HEK293 (cell line): ENCODE measurements at regions not wholly inside any gene's neighbourhood (a gene's known extent, or its start where the extent isn't known, plus 50 kb on each side); places are given as distances from the start of the nearest gene placed in this dataset.

Experiments
- CTCF ChIA-PET: fragments of 350-600 bp; formaldehyde crosslinking; extraction: SDS; loops from one replicate; lab custom pipeline; 2021; ENCODE audit warnings: antibody characterized with exemption; lab: Yijun Ruan, JAX
- POLR2A ChIA-PET: fragments of 300-600 bp; formaldehyde crosslinking; extraction: SDS; loops from one replicate; lab custom pipeline; 2020; ENCODE audit warnings: antibody characterized with exemption, inconsistent platforms; lab: Yijun Ruan, JAX
- H3K27ac ChIP-seq: fragments of 200-500 bp; sonication (Bioruptor generic); 2 replicates; pipeline ENCODE4 v1.5.1; 2014; ENCODE audit warnings: low read depth, low read length, control low read depth, inconsistent platforms; ENCODE audit errors: extremely low read depth
- H3K36me3 ChIP-seq, 2 experiments: fragments of 200-500 bp in 1 of 2; sonication (Bioruptor generic) in 1 of 2; 1 replicate in 1 of 2; 2 replicates in 1 of 2; pipeline ENCODE4 v1.5.1; 2014 to 2017; ENCODE audit warnings: inconsistent platforms in 2 of 2, low read length in 2 of 2; ENCODE audit not compliant: control insufficient read depth in 2 of 2, insufficient read depth in 1 of 2
- H3K4me1 ChIP-seq: fragments of 200-500 bp; sonication (Bioruptor generic); 2 replicates; pipeline ENCODE4 v1.5.1; 2014; ENCODE audit warnings: mild to moderate bottlenecking, low read length, inconsistent platforms; ENCODE audit not compliant: control insufficient read depth, insufficient read depth
- H3K4me3 ChIP-seq: 2 replicates; pipeline ENCODE4 v1.5.1; 2011; ENCODE audit warnings: low read depth, mild to moderate bottlenecking, control low read depth, low read length, moderate library complexity
- H3K9me3 ChIP-seq: fragments of 200-500 bp; sonication (Bioruptor generic); 2 replicates; pipeline ENCODE4 v1.5.1; 2014; ENCODE audit warnings: low read depth, low read length, inconsistent platforms; ENCODE audit not compliant: control insufficient read depth, insufficient read depth
- EGR2 ChIP-seq: fragments of 450-650 bp; formaldehyde crosslinking; IDR thresholded peaks from 2 replicates; pipeline ENCODE4 v1.5.1; 2016; ENCODE audit warnings: low read depth, missing biosample characterization, missing genetic modification characterization
- GLI4 ChIP-seq: fragments of 450-650 bp; formaldehyde crosslinking; IDR thresholded peaks from 2 replicates; pipeline ENCODE4 v1.5.1; 2016; ENCODE audit warnings: missing biosample characterization, missing genetic modification characterization
- IKZF3 ChIP-seq: fragments of 450-650 bp; IDR thresholded peaks from 2 replicates; pipeline ENCODE4 v1.5.0; 2018; ENCODE audit warnings: missing biosample characterization, mild to moderate bottlenecking, missing genetic modification characterization, moderate library complexity
- KLF16 ChIP-seq: fragments of 450-650 bp; formaldehyde crosslinking; IDR thresholded peaks from 2 replicates; pipeline ENCODE4 v1.5.1; 2017; ENCODE audit warnings: missing biosample characterization, missing genetic modification characterization
- OSR2 ChIP-seq: fragments of 450-650 bp; formaldehyde crosslinking; IDR thresholded peaks from 2 replicates; pipeline ENCODE4 v1.5.1; 2016; ENCODE audit warnings: missing biosample characterization, missing genetic modification characterization
- OVOL3 ChIP-seq: fragments of 450-650 bp; formaldehyde crosslinking; IDR thresholded peaks from 2 replicates; pipeline ENCODE4 v1.5.1; 2016; ENCODE audit warnings: missing biosample characterization, missing genetic modification characterization
- SCRT1 ChIP-seq: fragments of 450-650 bp; formaldehyde crosslinking; IDR thresholded peaks from 2 replicates; pipeline ENCODE4 v1.5.1; 2016; ENCODE audit warnings: missing biosample characterization, missing genetic modification characterization, borderline replicate concordance
- SP3 ChIP-seq: fragments of 450-650 bp; formaldehyde crosslinking; IDR thresholded peaks from 2 replicates; pipeline ENCODE4 v1.5.1; 2016; ENCODE audit warnings: missing biosample characterization, missing genetic modification characterization
- ZNF157 ChIP-seq: fragments of 450-650 bp; formaldehyde crosslinking; IDR thresholded peaks from 2 replicates; pipeline ENCODE4 v1.5.1; 2016; ENCODE audit warnings: missing biosample characterization, missing genetic modification characterization
- ZNF169 ChIP-seq: fragments of 450-650 bp; formaldehyde crosslinking; IDR thresholded peaks from 2 replicates; pipeline ENCODE4 v1.5.1; 2016; ENCODE audit warnings: missing biosample characterization, missing genetic modification characterization
- ZNF239 ChIP-seq: fragments of 450-650 bp; formaldehyde crosslinking; IDR thresholded peaks from 2 replicates; pipeline ENCODE4 v1.5.1; 2016; ENCODE audit warnings: missing biosample characterization, missing genetic modification characterization
- ZNF341 ChIP-seq: fragments of 450-650 bp; formaldehyde crosslinking; IDR thresholded peaks from 2 replicates; pipeline ENCODE4; 2016; ENCODE audit warnings: low read depth, missing biosample characterization, missing genetic modification characterization
- ZNF350 ChIP-seq: fragments of 450-650 bp; formaldehyde crosslinking; IDR thresholded peaks from 2 replicates; pipeline ENCODE4 v1.5.0; 2017; ENCODE audit warnings: missing biosample characterization, mild to moderate bottlenecking, missing genetic modification characterization
- ZNF48 ChIP-seq: fragments of 450-650 bp; formaldehyde crosslinking; IDR thresholded peaks from 2 replicates; pipeline ENCODE4 v1.5.1; 2016; ENCODE audit warnings: missing biosample characterization, missing genetic modification characterization
- ZNF548 ChIP-seq: fragments of 450-650 bp; formaldehyde crosslinking; IDR thresholded peaks from 2 replicates; pipeline ENCODE4 v1.5.1; 2016; ENCODE audit warnings: missing biosample characterization, missing genetic modification characterization
- ZNF555 ChIP-seq: fragments of 450-650 bp; formaldehyde crosslinking; conservative IDR thresholded peaks from 2 replicates; pipeline ENCODE4 v1.5.1; 2017; ENCODE audit warnings: missing biosample characterization, mild to moderate bottlenecking, missing genetic modification characterization, inconsistent platforms
- ZNF560 ChIP-seq: fragments of 450-650 bp; formaldehyde crosslinking; IDR thresholded peaks from 2 replicates; pipeline ENCODE4 v1.5.1; 2017; ENCODE audit warnings: missing biosample characterization, missing genetic modification characterization, borderline replicate concordance
- ZNF585B ChIP-seq: fragments of 450-650 bp; formaldehyde crosslinking; IDR thresholded peaks from 2 replicates; pipeline ENCODE4 v1.5.1; 2016; ENCODE audit warnings: missing biosample characterization, missing genetic modification characterization
- ZNF670 ChIP-seq: fragments of 450-650 bp; formaldehyde crosslinking; IDR thresholded peaks from 2 replicates; pipeline ENCODE4 v1.5.1; 2016; ENCODE audit warnings: missing biosample characterization, missing genetic modification characterization, low read depth
- ZNF76 ChIP-seq: fragments of 450-650 bp; formaldehyde crosslinking; IDR thresholded peaks from 2 replicates; pipeline ENCODE4; 2016; ENCODE audit warnings: low read depth, missing biosample characterization, missing genetic modification characterization, borderline replicate concordance
- ZNF830 ChIP-seq: fragments of 450-650 bp; IDR thresholded peaks from 2 replicates; pipeline ENCODE4 v1.5.0; 2018; ENCODE audit warnings: missing biosample characterization, missing genetic modification characterization, low read depth, mild to moderate bottlenecking, moderate library complexity
- ZSCAN4 ChIP-seq: fragments of 450-650 bp; formaldehyde crosslinking; IDR thresholded peaks from 2 replicates; pipeline ENCODE4 v1.5.1; 2017; ENCODE audit warnings: missing biosample characterization, missing genetic modification characterization
- TF ChIP-seq, protein P1 (sequence below): fragments of 450-650 bp; formaldehyde crosslinking; IDR thresholded peaks from 2 replicates; pipeline ENCODE4 v1.5.1; 2016; ENCODE audit warnings: missing biosample characterization, missing genetic modification characterization
- TF ChIP-seq, protein P2 (sequence below): fragments of 450-650 bp; formaldehyde crosslinking; IDR thresholded peaks from 2 replicates; pipeline ENCODE4 v1.5.1; 2016; ENCODE audit warnings: missing biosample characterization, missing genetic modification characterization

- H3K4me1 ChIP-seq: no peaks in the 10 kb centered on the region
- CTCF ChIA-PET: no interaction called here
- H3K9me3 ChIP-seq: no peaks in the 10 kb centered on the region
- no peak overlapping the region for H3K4me3 ChIP-seq
- no peak for TF ChIP-seq ZNF76 (tag by site-specific recombination)
- TF ChIP-seq IKZF3 (tag by site-specific recombination): no peak
- TF ChIP-seq, protein P1, sequence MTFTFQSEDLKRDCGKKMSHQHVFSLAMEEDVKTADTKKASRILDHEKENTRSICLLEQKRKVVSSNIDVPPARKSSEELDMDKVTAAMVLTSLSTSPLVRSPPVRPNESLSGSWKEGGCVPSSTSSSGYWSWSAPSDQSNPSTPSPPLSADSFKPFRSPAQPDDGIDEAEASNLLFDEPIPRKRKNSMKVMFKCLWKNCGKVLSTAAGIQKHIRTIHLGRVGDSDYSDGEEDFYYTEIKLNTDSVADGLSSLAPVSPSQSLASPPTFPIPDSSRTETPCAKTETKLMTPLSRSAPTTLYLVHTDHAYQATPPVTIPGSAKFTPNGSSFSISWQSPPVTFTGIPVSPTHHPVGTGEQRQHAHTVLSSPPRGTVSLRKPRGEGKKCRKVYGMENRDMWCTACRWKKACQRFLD: no peak
- no peak for TF ChIP-seq ZNF585B (tag by site-specific recombination)
- TF ChIP-seq, all 188 proteins: peak for 0
- POLR2A ChIA-PET: no interaction called here
- Histone ChIP-seq H3K36me3 (no peaks in the 10 kb centered on the region), H3K27ac (no peak overlapping the region)
Measured at GRCh38 chr1:36729716-36730510, 247.2 kb upstream of the CSF3R start.

DNA sequence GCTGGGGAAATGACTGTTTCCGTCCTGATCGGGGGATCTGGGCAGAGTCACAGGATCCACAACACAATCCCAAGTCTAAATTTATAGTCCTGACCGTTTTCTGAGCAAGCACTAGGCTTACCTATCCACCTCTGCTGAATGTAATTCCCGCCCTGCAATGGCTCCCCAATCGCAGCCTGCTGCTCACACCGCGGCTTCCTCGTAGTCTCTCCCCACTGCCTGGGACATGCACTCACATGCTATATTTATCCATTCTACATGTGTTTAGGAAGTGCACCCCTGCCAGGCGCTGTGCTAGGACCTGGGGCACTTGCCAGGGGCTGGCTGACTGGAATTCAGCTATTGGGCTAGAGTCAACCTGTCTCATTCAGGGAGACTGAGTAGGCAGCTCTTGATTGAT is 246.6 kb upstream of the CSF3R start:
- TF ChIP-seq ZNF555 (tag by site-specific recombination) (no peak), EGR2 (0 out of 2 replicates have a peak, but pooled peaks have one; percentile 14), OSR2 (tag by site-specific recombination) (no peak)
- TF ChIP-seq, protein P2, sequence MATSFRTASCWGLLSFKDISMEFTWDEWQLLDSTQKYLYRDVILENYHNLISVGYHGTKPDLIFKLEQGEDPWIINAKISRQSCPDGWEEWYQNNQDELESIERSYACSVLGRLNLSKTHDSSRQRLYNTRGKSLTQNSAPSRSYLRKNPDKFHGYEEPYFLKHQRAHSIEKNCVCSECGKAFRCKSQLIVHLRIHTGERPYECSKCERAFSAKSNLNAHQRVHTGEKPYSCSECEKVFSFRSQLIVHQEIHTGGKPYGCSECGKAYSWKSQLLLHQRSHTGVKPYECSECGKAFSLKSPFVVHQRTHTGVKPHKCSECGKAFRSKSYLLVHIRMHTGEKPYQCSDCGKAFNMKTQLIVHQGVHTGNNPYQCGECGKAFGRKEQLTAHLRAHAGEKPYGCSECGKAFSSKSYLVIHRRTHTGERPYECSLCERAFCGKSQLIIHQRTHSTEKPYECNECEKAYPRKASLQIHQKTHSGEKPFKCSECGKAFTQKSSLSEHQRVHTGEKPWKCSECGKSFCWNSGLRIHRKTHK (tag by site-specific recombination): no peak
- H3K4me1 ChIP-seq: no peaks in the 10 kb centered on the region
- H3K36me3 ChIP-seq: no peaks in the 10 kb centered on the region
- H3K9me3 ChIP-seq: no peaks in the 10 kb centered on the region
- no peak overlapping the region for H3K4me3 ChIP-seq
- H3K27ac ChIP-seq: no peak overlapping the region
- CTCF ChIA-PET: no interaction called here
- POLR2A ChIA-PET: no interaction called here

DNA sequence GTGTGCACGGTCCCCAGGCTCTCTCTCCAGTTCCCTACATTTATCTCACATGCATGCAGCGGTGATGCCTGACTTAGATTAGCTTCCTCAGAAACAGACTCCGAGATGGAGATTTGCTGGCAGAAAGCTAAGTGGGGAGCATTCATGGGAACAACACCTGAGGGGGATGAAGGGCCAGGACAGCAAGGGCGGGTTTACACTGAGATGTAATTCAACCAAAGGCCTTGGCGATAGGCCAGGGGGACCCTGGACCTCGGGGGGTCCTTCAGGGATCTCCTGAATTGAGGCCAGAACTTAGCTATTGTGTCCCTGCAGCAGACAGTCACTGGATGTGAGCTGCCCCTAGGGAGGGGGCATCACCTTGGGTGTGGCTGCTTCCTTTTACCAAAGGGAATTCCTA is 246.1 kb upstream of the CSF3R start:
- Histone ChIP-seq H3K36me3 (no peaks in the 10 kb centered on the region), H3K4me1 (no peaks in the 10 kb centered on the region), H3K9me3 (no peaks in the 10 kb centered on the region), H3K4me3 (no peak overlapping the region), H3K27ac (no peak overlapping the region)
- ChIA-PET POLR2A (no interaction called here), CTCF (no interaction called here)
- TF ChIP-seq ZNF157: no peak
- no peak for TF ChIP-seq ZNF830 (tag by site-specific recombination)
- TF ChIP-seq ZNF548 (tag by site-specific recombination): no peak
- TF ChIP-seq ZNF341: no peak
- no peak for TF ChIP-seq ZNF48 (tag by site-specific recombination)
- TF ChIP-seq ZNF169 (tag by site-specific recombination): no peak
- no peak for TF ChIP-seq GLI4
- no peak for TF ChIP-seq ZNF670 (tag by site-specific recombination)
- TF ChIP-seq ZNF560 (tag by site-specific recombination): no peak
- no peak for TF ChIP-seq ZNF239 (tag by site-specific recombination)
- TF ChIP-seq OVOL3: no peak
- TF ChIP-seq SCRT1 (tag by site-specific recombination): no peak
- TF ChIP-seq ZSCAN4 (tag by site-specific recombination): no peak
- TF ChIP-seq KLF16 (tag by site-specific recombination): no peak
- no peak for TF ChIP-seq SP3 (tag by site-specific recombination)
- TF ChIP-seq ZNF350 (tag by site-specific recombination): no peak
